Erythroblast (primary cell): ENCODE measurements at regions not wholly inside any gene's neighbourhood (a gene's known extent, or its start where the extent isn't known, plus 50 kb on each side); places are given as distances from the start of the nearest gene placed in this dataset.

ENCODE experiments used
- DNase-seq, 2 experiments: peaks; one replicate each; lab custom pipeline; 2025; lab: John Stamatoyannopoulos, UW
- GATA1 ChIP-seq: IDR thresholded peaks from 2 replicates; pipeline ENCODE4 v1.6.1; 2011; ENCODE audit warnings: low read depth, mild to moderate bottlenecking, control low read depth, low read length, moderate library complexity
- POLR2A ChIP-seq: IDR thresholded peaks from 2 replicates; pipeline ENCODE4 v1.6.1; 2011; ENCODE audit warnings: mild to moderate bottlenecking, low read length

DNA sequence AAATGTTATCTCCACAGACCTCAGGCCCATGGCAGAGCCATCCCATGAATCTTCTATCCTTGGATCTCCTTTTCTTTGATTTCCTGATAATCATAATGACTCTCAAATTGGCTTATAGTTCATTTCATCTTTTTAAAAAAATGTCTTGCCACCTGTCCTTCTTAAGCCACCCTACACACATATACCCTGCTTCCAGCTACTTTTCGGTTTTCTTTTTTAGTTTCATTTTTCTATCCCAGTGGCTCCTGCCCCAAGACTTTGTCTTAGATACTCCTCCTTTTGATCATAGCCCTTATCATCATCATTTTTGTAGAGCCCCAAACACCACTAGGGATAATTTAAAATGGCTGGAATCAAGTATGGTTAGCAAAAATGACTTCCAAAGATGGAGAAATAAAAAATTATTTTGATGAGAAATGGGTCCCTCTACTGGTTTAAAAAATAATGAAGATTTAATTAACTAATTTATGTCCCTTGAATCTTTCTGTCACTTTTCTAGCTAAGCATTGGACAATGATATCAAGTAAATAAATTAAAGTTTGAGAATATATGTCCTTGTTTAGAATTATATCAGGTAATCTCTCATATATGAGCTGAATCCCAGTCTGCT is 277.3 kb upstream of the SEMA3D start:
- DNase-seq = no peak
- TF ChIP-seq POLR2A = no peak
- no peak for TF ChIP-seq GATA1

DNA sequence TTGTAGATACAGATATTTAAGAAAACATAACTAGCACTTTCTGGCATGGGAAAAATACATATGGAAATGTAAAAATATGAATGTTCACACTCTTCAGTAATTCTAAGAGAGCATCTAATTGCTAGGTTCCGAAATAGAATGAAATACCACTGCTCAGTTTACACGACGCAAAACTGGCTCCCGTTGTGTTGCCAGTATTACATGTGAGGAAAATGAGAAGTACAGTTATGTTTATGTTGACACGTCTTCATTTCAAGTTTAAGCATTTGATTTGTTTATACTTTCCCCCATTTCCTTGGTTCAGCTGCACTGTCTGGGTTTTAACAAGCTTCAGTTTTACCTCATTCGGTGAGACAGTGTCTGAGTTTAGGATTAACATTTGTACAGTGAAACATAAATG is 275.8 kb upstream of the SEMA3D start:
- no peak for TF ChIP-seq POLR2A
- TF ChIP-seq GATA1 = no peak
- DNase-seq = no peak

DNA sequence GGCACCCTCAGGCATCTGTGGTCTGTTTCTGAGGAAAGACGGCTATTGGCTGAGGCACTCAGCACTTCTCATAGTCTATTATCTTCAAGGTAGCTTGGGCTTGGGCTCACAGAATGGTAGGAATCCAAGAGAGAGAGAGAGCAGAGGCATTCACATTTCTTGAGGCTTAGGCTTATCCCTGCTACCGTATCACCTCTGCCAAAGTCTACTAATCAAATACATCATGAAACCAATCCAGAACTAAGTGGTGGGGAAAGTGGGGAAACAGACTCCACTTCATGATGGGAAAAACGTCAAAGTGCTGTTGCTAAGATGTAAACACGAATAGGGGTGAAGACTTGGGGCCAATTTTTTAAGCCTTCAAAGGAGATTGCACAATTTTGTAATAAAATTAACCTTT is 271.1 kb upstream of the SEMA3D start:
- TF ChIP-seq POLR2A = no peak
- no peak for TF ChIP-seq GATA1
- no peak for DNase-seq

DNA sequence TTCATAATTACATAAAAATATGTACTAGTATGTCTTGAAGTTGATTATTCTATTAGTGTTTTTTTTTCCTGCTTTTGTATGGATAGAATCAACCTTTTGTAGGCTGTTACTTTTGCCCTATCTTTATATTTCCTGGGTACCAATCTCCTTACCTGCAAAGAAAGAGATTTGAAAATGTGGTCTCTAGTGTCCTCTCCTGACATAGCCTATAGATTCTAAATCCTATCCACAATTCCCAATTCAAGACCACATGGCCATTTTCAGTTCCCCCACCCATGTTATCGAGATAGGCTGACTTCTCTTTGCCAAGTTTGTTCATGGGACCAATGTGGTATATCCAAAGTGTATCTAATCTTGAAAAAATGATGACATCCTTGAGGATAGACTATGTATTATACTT is 269.4 kb upstream of the SEMA3D start:
- no peak for DNase-seq
- TF ChIP-seq POLR2A = no peak
- TF ChIP-seq GATA1 = no peak

DNA sequence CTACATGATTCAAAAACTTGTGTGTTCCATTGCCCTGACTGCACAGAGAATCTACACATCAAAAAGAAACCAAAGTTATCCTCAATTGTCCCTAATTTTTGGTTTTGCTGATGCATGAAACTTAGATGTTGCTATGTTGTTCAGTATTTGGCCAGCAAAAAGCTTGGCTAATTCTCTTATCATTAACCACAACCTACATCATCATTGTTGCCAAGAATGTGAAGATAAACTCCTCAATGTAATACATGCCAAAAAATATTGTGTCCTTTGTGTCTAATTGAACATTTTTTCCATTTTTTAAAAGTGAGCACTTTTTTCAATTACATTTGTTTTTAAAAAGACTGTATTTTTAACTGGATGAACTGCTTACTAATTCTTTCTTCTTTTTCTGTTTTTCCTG is 268.0 kb upstream of the SEMA3D start:
- TF ChIP-seq POLR2A (no peak), GATA1 (no peak)
- no peak for DNase-seq

DNA sequence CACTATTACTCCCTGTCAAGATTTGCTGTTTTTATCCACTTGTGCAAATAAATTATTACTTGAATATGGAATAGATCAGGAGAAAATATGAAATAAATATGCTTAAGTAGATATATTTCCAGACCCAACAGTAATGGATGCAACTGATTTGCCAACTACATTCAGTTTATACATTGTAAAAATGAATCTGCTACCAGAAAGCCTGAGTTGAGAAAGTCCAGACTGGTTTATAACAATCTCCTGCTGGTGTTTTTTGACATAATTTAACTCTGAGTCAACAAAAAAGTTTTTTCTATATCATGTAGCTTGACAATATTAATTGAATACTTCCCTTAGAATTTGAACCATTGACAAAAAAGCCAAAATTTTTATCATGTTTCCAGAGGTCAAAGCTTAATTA is 265.8 kb upstream of the SEMA3D start:
- no peak for DNase-seq
- no peak for TF ChIP-seq POLR2A
- TF ChIP-seq GATA1 = no peak

DNA sequence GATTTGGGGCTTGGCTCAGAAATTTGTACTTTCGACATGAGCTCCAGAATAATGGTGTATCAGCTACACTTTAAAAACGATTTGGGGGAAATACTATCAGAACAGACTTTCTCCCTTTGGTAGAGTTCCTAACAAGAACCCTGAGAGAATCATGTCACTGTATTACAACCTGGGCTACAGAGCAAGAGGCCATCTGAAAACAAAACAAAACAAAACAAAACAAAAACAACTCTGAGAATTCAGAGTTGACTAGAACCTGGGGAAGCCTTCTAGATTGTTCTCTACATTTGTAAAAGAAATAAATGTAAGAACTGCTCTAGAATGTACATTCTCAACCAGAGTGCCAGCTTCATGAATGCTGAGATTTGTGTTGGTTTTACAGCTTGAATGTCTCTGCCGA is 262.6 kb upstream of the SEMA3D start:
- no peak for DNase-seq
- TF ChIP-seq POLR2A = no peak

DNA sequence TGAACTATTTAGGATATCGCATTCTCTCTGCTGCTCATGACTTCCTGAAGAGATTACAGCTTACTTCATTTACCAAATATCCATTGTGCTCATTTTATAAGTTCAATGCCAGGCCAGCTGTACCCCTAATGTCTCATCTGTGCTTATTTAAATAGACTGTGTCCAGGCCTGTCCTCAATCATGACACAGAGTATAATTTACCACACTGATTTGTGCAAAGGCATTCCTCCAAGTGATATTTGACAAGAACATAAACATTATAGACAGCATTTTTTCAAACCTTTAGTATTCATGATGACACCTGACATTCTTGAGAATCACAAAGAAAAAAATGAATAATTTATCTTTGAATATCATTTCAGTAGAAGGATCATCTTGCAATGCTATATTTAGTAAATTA is 260.1 kb upstream of the SEMA3D start:
- no peak for DNase-seq
- TF ChIP-seq POLR2A = no peak
- TF ChIP-seq GATA1 = no peak

DNA sequence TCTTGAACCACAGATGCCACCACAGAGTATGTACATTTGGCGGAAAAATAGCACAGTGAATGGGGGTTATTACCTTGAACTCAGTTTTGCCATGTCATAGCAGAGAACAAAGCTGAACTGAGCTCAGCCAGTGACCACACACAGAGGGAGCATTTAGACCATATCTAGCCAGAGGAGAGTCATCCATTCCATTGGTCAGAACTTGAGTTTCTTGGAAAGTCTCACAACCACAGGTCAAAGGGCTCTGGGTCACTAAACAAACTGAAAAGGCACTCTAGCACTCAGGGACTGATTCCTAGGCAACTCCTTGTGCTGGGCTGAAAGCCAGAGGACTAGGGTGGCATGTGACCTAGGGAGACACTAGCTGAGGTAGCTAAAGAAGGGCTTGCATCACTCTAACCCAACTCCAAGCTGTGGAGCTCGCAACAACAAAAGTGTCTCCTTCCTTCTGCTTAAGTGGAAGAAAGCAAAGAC is 239.7 kb upstream of the SEMA3D start:
- DNase-seq = no peak
- TF ChIP-seq GATA1 (no peak), POLR2A (no peak)

DNA sequence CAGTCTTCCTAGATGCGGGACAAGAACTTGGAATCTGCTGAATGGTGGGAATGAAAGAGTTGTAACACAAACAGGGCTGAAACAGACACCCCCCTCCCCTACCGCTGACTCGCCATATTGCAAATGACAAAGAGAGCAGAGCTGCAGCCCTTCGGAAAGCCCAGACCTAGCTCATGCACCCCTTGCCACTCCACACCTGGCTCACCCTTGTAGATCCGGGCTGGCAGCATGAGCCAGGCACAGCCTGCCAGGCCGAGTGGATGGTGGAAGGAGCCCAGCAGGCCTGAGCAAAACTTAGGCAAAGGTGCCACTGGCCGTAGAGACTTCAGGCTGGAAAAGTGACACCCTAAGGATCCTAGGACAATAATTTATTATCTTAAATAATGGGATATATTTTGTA is 237.4 kb upstream of the SEMA3D start:
- TF ChIP-seq GATA1 = no peak
- no peak for DNase-seq

DNA sequence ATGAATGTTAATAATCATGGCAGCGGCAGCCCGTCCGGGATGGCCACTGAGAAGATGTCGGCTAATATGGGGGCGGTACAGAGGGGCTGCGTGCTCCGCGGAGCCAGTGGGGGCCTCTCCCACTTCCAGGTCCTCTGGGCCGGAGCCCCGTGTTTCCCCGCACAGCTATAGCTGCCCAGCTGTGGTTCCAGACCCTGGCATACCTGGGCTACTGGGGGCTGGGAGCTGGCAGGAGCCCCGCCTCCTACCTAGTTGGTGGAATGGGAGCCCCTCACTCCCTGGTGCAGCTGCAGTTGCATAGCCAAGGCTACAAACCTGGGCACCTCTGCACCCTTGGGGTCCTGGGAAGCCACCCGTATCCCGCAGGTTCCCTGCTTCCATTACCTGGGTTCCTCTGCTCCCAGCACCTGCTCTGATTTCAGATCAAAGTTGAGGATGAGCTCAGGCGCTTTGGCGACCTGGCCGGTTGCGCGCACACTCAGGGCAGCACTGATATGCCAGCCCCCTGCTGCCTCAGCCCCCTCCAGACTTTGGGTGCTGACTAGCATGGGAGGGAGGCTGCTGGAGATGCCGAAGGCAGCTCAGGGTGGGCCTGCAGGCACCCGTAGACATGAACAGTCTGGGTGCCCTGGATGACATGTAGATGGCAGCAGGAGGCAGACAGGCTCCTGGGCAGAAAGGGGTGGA is 236.5 kb upstream of the SEMA3D start:
- DNase-seq = no peak
- TF ChIP-seq GATA1 (no peak), POLR2A (no peak)

DNA sequence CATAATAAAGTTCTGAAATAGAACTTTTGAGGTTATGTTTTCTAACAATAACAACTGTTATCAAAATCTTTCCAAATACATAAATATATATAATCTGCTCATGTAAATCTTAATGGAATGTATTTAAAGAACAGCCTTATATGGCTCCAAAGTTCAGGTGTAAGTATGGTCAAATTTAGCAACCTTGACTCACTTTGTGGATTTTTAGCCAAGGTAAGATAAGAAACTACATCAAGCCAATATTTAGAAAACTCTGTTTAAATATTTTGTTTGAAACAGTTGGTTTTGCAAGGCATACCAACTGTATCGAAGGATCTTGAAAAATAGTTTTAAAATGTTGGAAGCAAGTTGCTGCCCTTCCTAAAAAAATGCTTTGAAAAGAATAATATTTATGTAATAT is 228.9 kb upstream of the SEMA3D start:
- DNase-seq = no peak
- TF ChIP-seq POLR2A (no peak), GATA1 (no peak)

DNA sequence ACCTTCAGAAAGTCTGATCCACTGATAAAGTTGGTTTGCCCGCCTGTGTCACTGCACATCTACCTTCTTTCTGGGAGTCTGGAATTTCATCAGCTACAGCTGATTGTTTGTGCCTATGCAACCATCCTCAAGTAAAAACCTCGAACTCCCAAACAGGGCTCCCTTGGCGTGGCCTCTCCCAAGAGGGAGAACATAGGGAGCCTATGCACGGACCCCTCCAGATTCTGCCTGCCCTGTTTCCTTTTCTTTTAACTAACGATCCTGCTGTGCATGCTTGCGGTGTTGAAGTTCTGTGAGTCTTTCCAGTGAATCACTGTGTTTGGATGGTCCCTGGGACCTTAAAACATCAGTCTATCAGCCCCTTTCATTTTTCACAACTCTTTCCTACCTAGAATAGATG is 226.9 kb upstream of the SEMA3D start:
- TF ChIP-seq POLR2A (no peak), GATA1 (no peak)
- no peak for DNase-seq

DNA sequence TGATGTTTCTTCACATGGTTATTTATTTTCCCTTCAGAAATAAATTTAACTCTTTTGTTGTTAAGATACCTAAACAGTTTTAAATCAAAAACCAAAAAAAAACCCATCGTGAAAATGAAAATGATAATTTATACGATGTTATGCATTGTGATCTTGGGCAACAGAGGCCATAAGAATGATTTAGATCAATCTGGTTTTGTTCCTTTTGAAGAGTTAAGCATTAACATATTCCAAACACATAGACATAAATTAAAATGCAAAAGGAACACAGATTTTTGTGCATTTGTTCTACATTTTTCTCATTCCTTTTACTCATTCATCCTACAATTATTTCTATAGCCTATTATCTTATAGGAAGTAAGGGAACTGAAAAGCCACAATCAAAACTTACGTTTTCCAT is 226.1 kb upstream of the SEMA3D start:
- TF ChIP-seq GATA1 = no peak
- TF ChIP-seq POLR2A = no peak
- no peak for DNase-seq

DNA sequence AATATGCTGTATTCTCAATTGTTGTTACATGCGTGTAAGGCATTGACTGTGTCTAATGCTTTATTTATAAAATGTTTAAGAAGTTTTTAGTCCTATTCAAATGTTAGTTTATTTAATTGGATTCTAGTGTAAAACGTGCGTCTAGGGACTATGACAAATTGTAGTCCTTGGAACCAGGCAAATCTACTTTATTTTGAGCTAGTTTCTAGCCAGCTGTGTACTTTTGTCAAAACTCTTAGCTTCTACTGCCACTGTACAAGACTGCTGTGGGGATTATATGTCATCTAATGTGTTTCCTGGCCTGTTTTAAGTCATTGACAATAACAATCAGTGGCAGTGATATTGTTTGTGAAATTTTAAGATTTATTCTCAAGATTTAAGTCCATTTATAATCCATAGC is 220.5 kb upstream of the SEMA3D start:
- DNase-seq = no peak
- TF ChIP-seq GATA1 (no peak), POLR2A (no peak)
